Esophagus muscularis mucosa (tissue), 3 donors: ENCODE measurements at regions not wholly inside any gene's neighbourhood (a gene's known extent, or its start where the extent isn't known, plus 50 kb on each side); places are given as distances from the start of the nearest gene placed in this dataset.

Experiments used
- EP300 ChIP-seq: sonication (generic); formaldehyde crosslinking; IDR thresholded peaks from one replicate; pipeline ENCODE4 v1.6.1; 2017; ENCODE audit warnings: antibody characterized with exemption
- TF ChIP-seq, protein P1 (sequence below), 3 experiments: fragments of 200-600 bp in 2 of 3; fragments of 450-650 bp in 1 of 3; sonication (generic) in 2 of 3; IDR thresholded peaks; one replicate each; pipeline ENCODE4 v1.5.1; 2017 to 2019; ENCODE audit warnings: antibody characterized with exemption in 3 of 3, mild to moderate bottlenecking in 2 of 3, moderate library complexity in 1 of 3

DNA sequence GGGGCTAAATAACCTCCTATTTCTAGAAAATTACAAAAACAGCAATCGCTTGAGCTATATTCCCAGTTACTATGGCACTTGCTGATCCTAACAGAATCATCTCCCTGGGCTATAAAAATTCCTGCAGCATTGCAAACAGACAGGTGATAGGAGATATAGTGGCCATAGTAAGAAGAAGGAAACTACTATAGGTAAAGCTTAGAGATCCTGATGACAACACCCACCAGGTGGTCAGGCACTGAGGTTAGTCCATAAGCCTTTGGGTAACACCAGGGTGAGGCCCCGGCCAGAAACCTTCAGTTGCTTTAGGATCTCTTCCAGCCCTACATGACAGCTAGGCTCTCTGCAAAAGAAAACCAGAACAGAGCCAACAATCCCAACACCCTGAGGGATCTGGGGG, 197.9 kb upstream of the PPP1R2C start:
- TF ChIP-seq, protein P1, sequence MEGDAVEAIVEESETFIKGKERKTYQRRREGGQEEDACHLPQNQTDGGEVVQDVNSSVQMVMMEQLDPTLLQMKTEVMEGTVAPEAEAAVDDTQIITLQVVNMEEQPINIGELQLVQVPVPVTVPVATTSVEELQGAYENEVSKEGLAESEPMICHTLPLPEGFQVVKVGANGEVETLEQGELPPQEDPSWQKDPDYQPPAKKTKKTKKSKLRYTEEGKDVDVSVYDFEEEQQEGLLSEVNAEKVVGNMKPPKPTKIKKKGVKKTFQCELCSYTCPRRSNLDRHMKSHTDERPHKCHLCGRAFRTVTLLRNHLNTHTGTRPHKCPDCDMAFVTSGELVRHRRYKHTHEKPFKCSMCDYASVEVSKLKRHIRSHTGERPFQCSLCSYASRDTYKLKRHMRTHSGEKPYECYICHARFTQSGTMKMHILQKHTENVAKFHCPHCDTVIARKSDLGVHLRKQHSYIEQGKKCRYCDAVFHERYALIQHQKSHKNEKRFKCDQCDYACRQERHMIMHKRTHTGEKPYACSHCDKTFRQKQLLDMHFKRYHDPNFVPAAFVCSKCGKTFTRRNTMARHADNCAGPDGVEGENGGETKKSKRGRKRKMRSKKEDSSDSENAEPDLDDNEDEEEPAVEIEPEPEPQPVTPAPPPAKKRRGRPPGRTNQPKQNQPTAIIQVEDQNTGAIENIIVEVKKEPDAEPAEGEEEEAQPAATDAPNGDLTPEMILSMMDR (IDR thresholded peaks at IDR 0.05): no peak
- no peak for TF ChIP-seq EP300
